ENCODE measurements at regions not wholly inside any gene's neighbourhood (a gene's known extent, or its start where the extent isn't known, plus 50 kb on each side); places are given as distances from the start of the nearest gene placed in this dataset.

GRCh38 chr11:28442131-28442530, 333.9 kb downstream of the METTL15 start:
- TF ChIP-seq CTCF (IDR thresholded peaks at IDR 0.05; ENCODE audit: control extremely low read depth, extremely low read depth) = no peak
- no peak overlapping the region for H3K4me3 ChIP-seq
- no peaks in the 10 kb centered on the region for H3K27me3 ChIP-seq (ENCODE audit: control insufficient read depth in 3 of 3, insufficient read depth in 3 of 3, low read length in 2 of 3)
- ATAC-seq (ENCODE audit: insufficient read depth, low FRiP score) (no peak), DNase-seq (no peak)
- H3K4me1 ChIP-seq (ENCODE audit: control insufficient read depth in 5 of 5, insufficient read depth in 5 of 5, low read length in 5 of 5) = no peaks in the 10 kb centered on the region
- 82 to 93% methylated on average over 2 of the region's 2 CpGs for WGBS, 2 donors
- no peaks in the 10 kb centered on the region for H3K36me3 ChIP-seq (ENCODE audit: control insufficient read depth in 4 of 4, insufficient read depth in 4 of 4, low read length in 4 of 4)
- H3K9me3 ChIP-seq (ENCODE audit: control insufficient read depth in 4 of 4, insufficient read depth in 3 of 4, low read length in 3 of 4) = no peaks in the 10 kb centered on the region
- H3K9ac ChIP-seq (ENCODE audit: insufficient read depth in 1 of 2, low read length in 2 of 2) = no peak overlapping the region
- H3K27ac ChIP-seq (ENCODE audit: low read depth in 1 of 2, low read length in 1 of 2) = no peak overlapping the region

DNA sequence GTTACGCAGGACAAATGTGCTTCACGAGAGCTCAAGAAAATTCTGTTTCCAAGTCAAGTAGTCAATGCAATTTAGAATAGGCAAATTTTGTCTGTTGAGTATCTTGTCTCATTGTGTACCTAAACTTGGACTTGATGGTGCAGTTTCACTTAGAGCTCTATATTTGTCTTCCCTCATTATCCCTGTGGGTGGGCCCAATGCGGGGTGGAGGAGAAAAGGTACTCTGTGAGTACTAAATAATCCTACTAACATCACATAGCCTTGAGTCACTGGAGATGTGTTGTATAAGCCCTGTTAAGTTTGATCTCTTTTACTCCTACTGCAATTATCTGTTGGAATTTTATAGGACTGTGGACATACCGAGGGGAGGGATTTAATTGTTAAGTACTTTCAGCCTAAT, 331.2 kb downstream of the METTL15 start:
- H3K9me3 ChIP-seq (ENCODE audit: control insufficient read depth in 4 of 4, insufficient read depth in 3 of 4, low read length in 3 of 4) = no peaks in the 10 kb centered on the region
- no peak overlapping the region for H3K9ac ChIP-seq (ENCODE audit: insufficient read depth in 1 of 2, low read length in 2 of 2)
- no peaks in the 10 kb centered on the region for H3K27me3 ChIP-seq (ENCODE audit: control insufficient read depth in 3 of 3, insufficient read depth in 3 of 3, low read length in 2 of 3)
- H3K4me3 ChIP-seq = no peak overlapping the region
- 89 to 92% methylated on average over 4 of the region's 4 CpGs for WGBS, 2 donors
- H3K36me3 ChIP-seq (ENCODE audit: control insufficient read depth in 4 of 4, insufficient read depth in 4 of 4, low read length in 4 of 4) = no peaks in the 10 kb centered on the region
- no peak for DNase-seq
- ATAC-seq (ENCODE audit: insufficient read depth, low FRiP score) = no peak
- H3K27ac ChIP-seq (ENCODE audit: low read depth in 1 of 2, low read length in 1 of 2) = no peak overlapping the region
- no peaks in the 10 kb centered on the region for H3K4me1 ChIP-seq (ENCODE audit: control insufficient read depth in 5 of 5, insufficient read depth in 5 of 5, low read length in 5 of 5)
- TF ChIP-seq CTCF (IDR thresholded peaks at IDR 0.05; ENCODE audit: control extremely low read depth, extremely low read depth) = no peak

GRCh38 chr11:28420099-28420498, 311.9 kb downstream of the METTL15 start:
- H3K9ac ChIP-seq (ENCODE audit: insufficient read depth in 1 of 2, low read length in 2 of 2) = no peak overlapping the region
- no peak overlapping the region for H3K27ac ChIP-seq (ENCODE audit: low read depth in 1 of 2, low read length in 1 of 2)
- peaks cover 0 to 2% (median 0%) of the 10 kb centered on the region in 5 donors for H3K4me1 ChIP-seq (ENCODE audit: control insufficient read depth in 5 of 5, insufficient read depth in 5 of 5, low read length in 5 of 5)
- no peak for TF ChIP-seq CTCF (IDR thresholded peaks at IDR 0.05; ENCODE audit: control extremely low read depth, extremely low read depth)
- no peak for DNase-seq
- no peaks in the 10 kb centered on the region for H3K36me3 ChIP-seq (ENCODE audit: control insufficient read depth in 4 of 4, insufficient read depth in 4 of 4, low read length in 4 of 4)
- H3K9me3 ChIP-seq (ENCODE audit: control insufficient read depth in 4 of 4, insufficient read depth in 3 of 4, low read length in 3 of 4) = peaks cover 0 to 8% (median 0%) of the 10 kb centered on the region in 4 donors
- ATAC-seq (ENCODE audit: insufficient read depth, low FRiP score) = no peak
- 98 to 100% methylated on average over 1 of the region's 1 CpG for WGBS, 2 donors
- no peaks in the 10 kb centered on the region for H3K27me3 ChIP-seq (ENCODE audit: control insufficient read depth in 3 of 3, insufficient read depth in 3 of 3, low read length in 2 of 3)
- no peak overlapping the region for H3K4me3 ChIP-seq

- Histone ChIP-seq H3K4me3 (no peak overlapping the region), H3K9ac (ENCODE audit: insufficient read depth in 1 of 2, low read length in 2 of 2) (no peak overlapping the region), H3K36me3 (ENCODE audit: control insufficient read depth in 4 of 4, insufficient read depth in 4 of 4, low read length in 4 of 4) (no peaks in the 10 kb centered on the region), H3K27ac (ENCODE audit: low read depth in 1 of 2, low read length in 1 of 2) (no peak overlapping the region), H3K27me3 (ENCODE audit: control insufficient read depth in 3 of 3, insufficient read depth in 3 of 3, low read length in 2 of 3) (no peaks in the 10 kb centered on the region), H3K9me3 (ENCODE audit: control insufficient read depth in 4 of 4, insufficient read depth in 3 of 4, low read length in 3 of 4) (peaks cover 0 to 8% (median 0%) of the 10 kb centered on the region in 4 donors), H3K4me1 (ENCODE audit: control insufficient read depth in 5 of 5, insufficient read depth in 5 of 5, low read length in 5 of 5) (peaks cover 0 to 2% (median 0%) of the 10 kb centered on the region in 5 donors)
- TF ChIP-seq CTCF (IDR thresholded peaks at IDR 0.05; ENCODE audit: control extremely low read depth, extremely low read depth) = no peak
- DNase-seq = no peak
- ATAC-seq (ENCODE audit: insufficient read depth, low FRiP score) = no peak
- 89% methylated on average over 5 of the region's 5 CpGs for WGBS, 2 donors
Measured at GRCh38 chr11:28417601-28418323, 309.6 kb downstream of the METTL15 start.

All from lung (tissue), 11 donors.